ENCODE measurements at regions not wholly inside any gene's neighbourhood (a gene's known extent, or its start where the extent isn't known, plus 50 kb on each side); places are given as distances from the start of the nearest gene placed in this dataset.

- no peak for TF ChIP-seq POU2F2 (IDR thresholded peaks at IDR 0.05; ENCODE audit: low read depth, low read length)
- no peak for TF ChIP-seq POLR2AphosphoS5 (IDR thresholded peaks at IDR 0.05; ENCODE audit: low read depth, low read length)
Observed at GRCh38 chr14:35998303-35998702, 172.2 kb downstream of the BRMS1L start.
